CD4-positive, CD25-positive, alpha-beta regulatory T cell (primary cell): ENCODE measurements at regions not wholly inside any gene's neighbourhood (a gene's known extent, or its start where the extent isn't known, plus 50 kb on each side); places are given as distances from the start of the nearest gene placed in this dataset.
"Not testable (repeated sequence)": the region's sequence is repeated elsewhere in the genome, so short reads cannot be mapped to it uniquely, and the experiment has no call there.

Experiments
- ATAC-seq, 2 donors: fragments of 150-1000 bp; cut with Tn5 transposase; one replicate each; pipeline ENCODE4 v1.10.0; 2021; ENCODE audit warnings: low read depth in 2 of 2, moderate number of reproducible peaks in 2 of 2, moderate library complexity in 1 of 2
- DNase-seq, 3 donors: peaks; one replicate each; pipeline versions ENCODE4 v3.0.0 to v3.0.0-alpha.2; 2012 to 2022; ENCODE audit warnings: mixed read lengths in 1 of 3
- H3K27ac ChIP-seq: one replicate; pipeline ENCODE4 v1.7.0; 2013; ENCODE audit warnings: mild to moderate bottlenecking, low read length; ENCODE audit not compliant: insufficient read depth, poor library complexity, severe bottlenecking
- H3K27me3 ChIP-seq: one replicate; pipeline ENCODE4 v1.7.0; 2013; ENCODE audit warnings: low read length; ENCODE audit not compliant: control insufficient read depth, insufficient read depth
- H3K36me3 ChIP-seq: one replicate; pipeline ENCODE4 v1.7.0; 2013; ENCODE audit warnings: mild to moderate bottlenecking, low read length, moderate library complexity; ENCODE audit not compliant: control insufficient read depth, insufficient read depth
- H3K4me1 ChIP-seq: 2 replicates; pipeline ENCODE4 v1.7.0; 2013; ENCODE audit warnings: mild to moderate bottlenecking, low read length; ENCODE audit not compliant: insufficient read depth, control insufficient read depth, poor library complexity, severe bottlenecking
- H3K4me3 ChIP-seq: one replicate; pipeline ENCODE4 v1.7.0; 2013; ENCODE audit warnings: low read depth, mild to moderate bottlenecking, low read length, moderate library complexity
- H3K9me3 ChIP-seq, 2 experiments: 1 replicate in 1 of 2; 2 replicates in 1 of 2; pipeline ENCODE4 v1.7.0; 2013; ENCODE audit warnings: low read length in 2 of 2, mild to moderate bottlenecking in 1 of 2, moderate library complexity in 1 of 2; ENCODE audit not compliant: control insufficient read depth in 2 of 2
- H3K27ac Mint-ChIP-seq, 3 donors: one replicate each; pipeline ENCODE4 v1.8.0; 2020 to 2022; ENCODE audit warnings: mild to moderate bottlenecking in 3 of 3, mixed read lengths in 3 of 3, moderate library complexity in 2 of 3
- H3K27me3 Mint-ChIP-seq: one replicate; pipeline ENCODE4 v1.8.0; 2022; ENCODE audit warnings: mild to moderate bottlenecking, mixed read lengths
- H3K36me3 Mint-ChIP-seq: one replicate; pipeline ENCODE4 v1.8.0; 2020; ENCODE audit warnings: mixed read lengths
- H3K4me1 Mint-ChIP-seq, 4 donors: one replicate each; pipeline ENCODE4 v1.8.0; 2020 to 2022; ENCODE audit warnings: mixed read lengths in 4 of 4, mild to moderate bottlenecking in 1 of 4
- H3K4me3 Mint-ChIP-seq, 4 donors: one replicate each; pipeline ENCODE4 v1.8.0; 2020 to 2022; ENCODE audit warnings: mild to moderate bottlenecking in 4 of 4, mixed read lengths in 4 of 4, moderate library complexity in 3 of 4
- H3K9me3 Mint-ChIP-seq, 7 donors: one replicate each; pipeline ENCODE4 v1.8.0; 2020 to 2022; ENCODE audit warnings: mixed read lengths in 7 of 7, mild to moderate bottlenecking in 3 of 7, moderate library complexity in 2 of 7

DNA sequence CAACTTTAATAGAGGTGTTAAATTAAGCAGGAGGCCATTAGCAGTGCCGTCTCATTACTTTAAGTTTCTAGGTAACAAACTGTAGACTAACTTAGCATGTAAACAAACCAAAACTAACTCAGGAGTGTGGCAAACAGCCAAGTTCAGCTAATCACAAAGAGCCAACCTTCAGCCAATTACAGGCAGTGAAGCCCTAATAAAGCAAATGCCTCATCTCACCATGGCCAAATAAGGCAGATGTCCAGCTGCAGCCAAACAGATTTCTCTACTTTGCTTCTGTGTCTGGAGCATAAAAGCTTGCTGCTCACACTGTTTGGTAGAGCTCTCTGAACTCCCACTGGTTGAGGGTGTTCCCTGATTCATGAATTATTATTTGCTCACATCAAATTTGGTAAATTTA lies 835.4 kb upstream of the GBE1 start:
- H3K9me3 Mint-ChIP-seq: peaks cover 0 to 31% (median 6%) of the 10 kb centered on the region in 7 donors
- no peaks in the 10 kb centered on the region for H3K4me1 Mint-ChIP-seq
- H3K27me3 Mint-ChIP-seq: no peaks in the 10 kb centered on the region
- Histone ChIP-seq H3K9me3 (peaks cover 0 to 24% of the 10 kb centered on the region in 2 experiments), H3K4me3 (no peak overlapping the region), H3K4me1 (no peaks in the 10 kb centered on the region), H3K36me3 (no peaks in the 10 kb centered on the region), H3K27ac (no peak overlapping the region), H3K27me3 (no peaks in the 10 kb centered on the region)
- H3K36me3 Mint-ChIP-seq: no peaks in the 10 kb centered on the region
- H3K27ac Mint-ChIP-seq: no peak overlapping the region
- no peak for DNase-seq
- ATAC-seq: no peak
- H3K4me3 Mint-ChIP-seq: no peak overlapping the region

DNA sequence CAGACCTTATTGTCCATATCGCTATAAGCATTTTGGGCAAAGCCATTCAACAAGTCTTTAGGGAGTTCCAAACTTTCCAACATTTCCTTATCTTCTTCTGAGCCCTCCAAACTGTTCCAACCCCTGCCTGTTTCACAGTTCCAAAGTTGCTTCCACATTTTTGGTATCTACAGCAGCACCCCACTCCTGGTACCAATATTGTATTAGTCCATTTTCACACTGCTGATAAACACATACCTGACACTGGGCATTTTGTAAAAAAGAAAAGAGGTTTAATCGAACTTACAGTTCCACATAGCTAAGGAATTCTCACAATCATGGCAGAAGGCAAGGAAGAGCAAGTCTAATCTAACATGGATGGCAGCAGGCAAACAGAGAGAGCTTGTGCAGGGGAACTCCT lies 834.1 kb upstream of the GBE1 start:
- Mint-ChIP-seq H3K4me3 (no peak overlapping the region), H3K36me3 (no peaks in the 10 kb centered on the region), H3K27ac (no peak overlapping the region), H3K4me1 (no peaks in the 10 kb centered on the region), H3K27me3 (no peaks in the 10 kb centered on the region), H3K9me3 (peaks cover 0 to 36% (median 6%) of the 10 kb centered on the region in 7 donors)
- Histone ChIP-seq H3K4me1 (no peaks in the 10 kb centered on the region), H3K27ac (no peak overlapping the region), H3K9me3 (peaks cover 0 to 24% of the 10 kb centered on the region in 2 experiments), H3K4me3 (no peak overlapping the region), H3K27me3 (no peaks in the 10 kb centered on the region), H3K36me3 (no peaks in the 10 kb centered on the region)
- ATAC-seq (no peak), DNase-seq (no peak)

DNA sequence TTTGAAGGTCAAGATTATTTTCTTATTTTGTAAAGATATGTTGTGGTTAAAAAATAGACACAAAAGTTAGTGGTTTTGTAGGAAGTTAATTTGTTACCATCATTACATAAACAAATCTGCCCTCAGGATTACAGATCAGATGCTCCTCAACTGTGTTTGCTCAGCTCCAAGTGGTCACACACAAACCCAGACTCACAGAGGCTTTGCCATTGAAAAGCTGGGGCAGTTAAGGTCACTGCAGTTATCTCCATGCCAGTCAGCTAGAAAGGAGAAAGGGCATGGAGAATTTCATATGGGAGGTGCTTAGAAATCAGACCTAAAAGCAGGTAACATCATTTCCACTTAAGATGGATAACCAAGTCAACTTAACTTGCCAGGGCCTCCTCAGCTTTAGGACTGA lies 825.7 kb upstream of the GBE1 start:
- Mint-ChIP-seq H3K36me3 (no peaks in the 10 kb centered on the region), H3K27me3 (no peaks in the 10 kb centered on the region)

DNA sequence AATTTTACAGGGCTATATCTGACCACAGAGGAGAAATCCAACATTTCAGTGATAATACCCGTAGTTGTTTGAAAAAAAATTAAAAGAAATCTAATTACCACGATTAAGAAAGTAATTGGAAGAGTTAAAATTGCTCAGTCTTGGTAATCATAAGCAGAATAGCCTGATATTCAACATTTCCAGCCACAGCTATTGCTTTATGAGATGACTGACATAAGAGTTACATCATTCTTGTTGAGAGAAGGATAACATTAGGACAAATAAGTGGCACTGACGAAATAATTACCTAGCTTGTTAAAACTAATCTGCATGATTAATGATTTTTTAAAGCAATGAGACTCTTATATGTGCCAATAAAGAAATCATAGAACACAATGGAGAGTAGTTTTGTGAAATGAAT lies 825.0 kb upstream of the GBE1 start:
- H3K27ac Mint-ChIP-seq: no peak overlapping the region

More for the DNA sequence above, 825.7 kb upstream of the GBE1 start:
- H3K9me3 ChIP-seq: no peaks in the 10 kb centered on the region
- Mint-ChIP-seq H3K4me1 (no peaks in the 10 kb centered on the region), H3K9me3 (peaks cover under 1 to 11% (median 4%) of the 10 kb centered on the region in 7 donors), H3K27ac (no peak overlapping the region), H3K4me3 (no peak overlapping the region)
- no peaks in the 10 kb centered on the region for H3K4me1 ChIP-seq
- no peak overlapping the region for H3K27ac ChIP-seq
- no peaks in the 10 kb centered on the region for H3K36me3 ChIP-seq
- H3K4me3 ChIP-seq: no peak overlapping the region
- ATAC-seq (no peak), DNase-seq (no peak)
- no peaks in the 10 kb centered on the region for H3K27me3 ChIP-seq

DNA sequence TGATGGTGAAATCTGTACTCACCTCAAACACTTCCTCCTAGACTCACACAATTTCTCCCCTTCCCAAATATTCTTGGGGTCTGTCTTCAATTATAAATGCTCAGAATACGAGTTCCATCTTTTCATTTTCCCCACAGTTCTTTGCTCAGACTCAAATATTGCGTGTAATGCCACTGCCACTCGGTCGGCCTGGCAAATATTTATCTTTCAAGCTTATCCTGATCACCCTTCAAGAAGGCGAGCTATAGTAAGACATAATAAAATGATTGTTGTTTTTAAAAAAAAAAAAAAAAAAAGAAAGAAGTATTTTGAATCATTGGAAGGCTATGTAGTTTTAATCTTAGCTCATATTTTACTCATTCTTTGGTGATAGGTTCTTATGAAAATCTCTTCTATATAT lies 824.6 kb upstream of the GBE1 start:
- H3K27ac Mint-ChIP-seq, H3K27me3 ChIP-seq, H3K4me3 Mint-ChIP-seq, DNase-seq, H3K27ac ChIP-seq, H3K4me1 Mint-ChIP-seq, H3K27me3 Mint-ChIP-seq, H3K4me3 ChIP-seq, H3K36me3 Mint-ChIP-seq, ATAC-seq, H3K4me1 ChIP-seq, H3K9me3 ChIP-seq, H3K9me3 Mint-ChIP-seq, H3K36me3 ChIP-seq: not testable (repeated sequence)

More for the DNA sequence above, 825.0 kb upstream of the GBE1 start:
- ATAC-seq: no peak
- no peaks in the 10 kb centered on the region for H3K36me3 Mint-ChIP-seq
- no peaks in the 10 kb centered on the region for H3K27me3 Mint-ChIP-seq
- Histone ChIP-seq H3K27ac (no peak overlapping the region), H3K9me3 (no peaks in the 10 kb centered on the region), H3K36me3 (no peaks in the 10 kb centered on the region), H3K4me3 (no peak overlapping the region), H3K27me3 (no peaks in the 10 kb centered on the region), H3K4me1 (no peaks in the 10 kb centered on the region)
- H3K4me1 Mint-ChIP-seq: no peaks in the 10 kb centered on the region
- DNase-seq: no peak
- no peak overlapping the region for H3K4me3 Mint-ChIP-seq
- peaks cover 0 to 8% (median 4%) of the 10 kb centered on the region in 7 donors for H3K9me3 Mint-ChIP-seq

DNA sequence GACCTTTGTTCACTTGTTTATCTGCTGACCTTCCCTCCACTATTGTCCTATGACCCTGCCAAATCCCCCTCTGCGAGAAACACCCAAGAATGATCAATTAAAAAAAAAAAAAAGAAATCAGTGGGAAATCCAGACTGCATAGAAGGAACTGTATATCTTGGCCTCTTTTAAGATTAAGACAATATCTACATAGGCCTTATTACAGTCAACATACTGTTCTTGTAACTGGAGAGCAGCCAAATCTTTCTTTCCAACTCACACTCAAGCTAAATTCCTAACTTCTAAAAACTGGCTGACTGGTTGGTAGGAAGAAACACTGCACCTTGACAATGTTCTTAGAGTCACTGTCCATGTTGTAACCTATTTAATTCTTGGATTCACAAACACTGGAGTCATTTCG lies 824.1 kb upstream of the GBE1 start:
- not testable (repeated sequence) for DNase-seq, ATAC-seq, H3K27ac ChIP-seq, H3K27me3 ChIP-seq, H3K4me1 ChIP-seq, H3K4me3 ChIP-seq, H3K9me3 Mint-ChIP-seq, H3K36me3 ChIP-seq, H3K27ac Mint-ChIP-seq, H3K9me3 ChIP-seq, H3K27me3 Mint-ChIP-seq, H3K36me3 Mint-ChIP-seq, H3K4me1 Mint-ChIP-seq, H3K4me3 Mint-ChIP-seq

DNA sequence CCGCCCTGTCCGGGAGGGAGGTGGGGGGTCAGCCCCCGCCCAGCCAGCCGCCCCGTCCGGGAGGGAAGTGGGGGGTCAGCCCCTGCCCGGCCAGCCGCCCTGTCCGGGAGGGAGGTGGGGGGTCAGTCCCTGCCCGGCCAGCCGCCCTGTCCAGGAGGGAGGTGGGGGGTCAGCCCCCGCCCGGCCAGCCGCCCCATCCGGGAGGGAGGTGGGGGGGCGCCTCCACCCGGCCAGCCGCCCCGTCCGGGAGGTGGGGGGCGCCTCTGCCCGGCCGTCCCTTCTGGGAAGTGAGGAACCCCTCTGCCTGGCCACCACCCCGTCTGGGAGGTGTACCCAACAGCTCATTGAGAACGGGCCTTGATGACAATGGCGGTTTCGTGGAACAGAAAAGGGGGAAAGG lies 823.4 kb upstream of the GBE1 start:
- not testable (repeated sequence) for H3K27me3 ChIP-seq, DNase-seq, H3K4me1 Mint-ChIP-seq, H3K36me3 ChIP-seq, H3K36me3 Mint-ChIP-seq, H3K4me3 ChIP-seq, H3K4me3 Mint-ChIP-seq, H3K27ac Mint-ChIP-seq, H3K9me3 ChIP-seq, H3K9me3 Mint-ChIP-seq, H3K4me1 ChIP-seq, H3K27me3 Mint-ChIP-seq, H3K27ac ChIP-seq, ATAC-seq

DNA sequence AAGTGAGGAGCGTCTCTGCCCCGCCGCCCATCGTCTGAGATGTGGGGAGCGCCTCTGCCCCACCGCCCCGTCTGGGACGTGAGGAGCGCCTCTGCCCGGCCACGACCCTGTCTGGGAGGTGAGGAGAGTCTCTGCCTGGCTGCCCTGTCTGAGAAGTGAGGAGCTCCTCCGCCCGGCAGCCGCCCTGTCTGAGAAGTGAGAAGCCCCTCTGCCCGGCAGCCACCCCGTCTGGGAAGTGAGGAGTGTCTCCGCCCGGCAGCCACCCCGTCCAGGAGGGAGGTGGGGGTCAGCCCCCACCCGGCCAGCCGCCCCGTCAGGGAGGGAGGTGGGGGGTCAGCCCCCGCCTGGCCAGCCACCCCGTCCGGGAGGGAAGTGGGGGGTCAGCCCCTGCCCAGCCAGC lies 823.0 kb upstream of the GBE1 start:
- not testable (repeated sequence) for H3K9me3 Mint-ChIP-seq, H3K4me1 ChIP-seq, DNase-seq, H3K4me3 Mint-ChIP-seq, H3K27me3 ChIP-seq, H3K36me3 Mint-ChIP-seq, H3K9me3 ChIP-seq, ATAC-seq, H3K27ac ChIP-seq, H3K27me3 Mint-ChIP-seq, H3K4me1 Mint-ChIP-seq, H3K36me3 ChIP-seq, H3K27ac Mint-ChIP-seq, H3K4me3 ChIP-seq
